ENCODE measurements at regions not wholly inside any gene's neighbourhood (a gene's known extent, or its start where the extent isn't known, plus 50 kb on each side); places are given as distances from the start of the nearest gene placed in this dataset.

DNA sequence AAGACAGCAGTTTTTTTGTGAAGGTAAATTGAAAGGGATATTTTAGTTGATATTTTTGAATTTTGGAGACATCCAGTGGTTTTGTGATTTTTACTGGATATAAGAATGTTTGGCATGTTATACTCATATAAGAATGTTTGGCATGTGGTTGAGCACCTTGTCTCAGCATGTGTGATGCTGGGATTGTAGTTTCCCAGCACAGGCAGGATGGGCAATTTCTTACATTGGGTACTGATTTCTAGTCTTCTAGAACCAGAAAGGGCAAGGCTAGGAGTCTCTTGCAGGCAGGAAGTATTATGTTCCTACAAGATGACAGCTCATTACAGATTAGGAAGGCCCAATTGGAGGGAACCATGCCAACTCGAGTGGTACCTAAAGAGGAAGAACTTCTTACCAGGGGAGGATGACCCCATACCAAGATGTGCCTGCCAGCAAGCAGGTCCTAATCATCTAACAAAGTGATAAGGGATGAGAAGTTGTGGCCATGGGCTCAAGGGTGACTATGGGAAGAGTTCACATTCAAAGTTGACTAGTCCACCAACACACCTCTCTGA lies 377.8 kb downstream of the UTRN start:
- TF ChIP-seq EZH2 (IDR thresholded peaks at IDR 0.05; ENCODE audit: borderline replicate concordance, low read depth, low read length, poor library complexity, severe bottlenecking): no peak
- TF ChIP-seq, protein P1, sequence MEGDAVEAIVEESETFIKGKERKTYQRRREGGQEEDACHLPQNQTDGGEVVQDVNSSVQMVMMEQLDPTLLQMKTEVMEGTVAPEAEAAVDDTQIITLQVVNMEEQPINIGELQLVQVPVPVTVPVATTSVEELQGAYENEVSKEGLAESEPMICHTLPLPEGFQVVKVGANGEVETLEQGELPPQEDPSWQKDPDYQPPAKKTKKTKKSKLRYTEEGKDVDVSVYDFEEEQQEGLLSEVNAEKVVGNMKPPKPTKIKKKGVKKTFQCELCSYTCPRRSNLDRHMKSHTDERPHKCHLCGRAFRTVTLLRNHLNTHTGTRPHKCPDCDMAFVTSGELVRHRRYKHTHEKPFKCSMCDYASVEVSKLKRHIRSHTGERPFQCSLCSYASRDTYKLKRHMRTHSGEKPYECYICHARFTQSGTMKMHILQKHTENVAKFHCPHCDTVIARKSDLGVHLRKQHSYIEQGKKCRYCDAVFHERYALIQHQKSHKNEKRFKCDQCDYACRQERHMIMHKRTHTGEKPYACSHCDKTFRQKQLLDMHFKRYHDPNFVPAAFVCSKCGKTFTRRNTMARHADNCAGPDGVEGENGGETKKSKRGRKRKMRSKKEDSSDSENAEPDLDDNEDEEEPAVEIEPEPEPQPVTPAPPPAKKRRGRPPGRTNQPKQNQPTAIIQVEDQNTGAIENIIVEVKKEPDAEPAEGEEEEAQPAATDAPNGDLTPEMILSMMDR (conservative IDR thresholded peaks at IDR 0.05; ENCODE audit: low read depth, low read length): no peak
